Activated CD4-positive, CD25-positive, alpha-beta regulatory T cell (primary cell): ENCODE measurements at regions not wholly inside any gene's neighbourhood (a gene's known extent, or its start where the extent isn't known, plus 50 kb on each side); places are given as distances from the start of the nearest gene placed in this dataset.
"Not testable (repeated sequence)": the region's sequence is repeated elsewhere in the genome, so short reads cannot be mapped to it uniquely, and the experiment has no call there.

ENCODE experiments used
- DNase-seq, 4 experiments: peaks; one replicate each; lab custom pipeline; 2025; lab: John Stamatoyannopoulos, UW

DNA sequence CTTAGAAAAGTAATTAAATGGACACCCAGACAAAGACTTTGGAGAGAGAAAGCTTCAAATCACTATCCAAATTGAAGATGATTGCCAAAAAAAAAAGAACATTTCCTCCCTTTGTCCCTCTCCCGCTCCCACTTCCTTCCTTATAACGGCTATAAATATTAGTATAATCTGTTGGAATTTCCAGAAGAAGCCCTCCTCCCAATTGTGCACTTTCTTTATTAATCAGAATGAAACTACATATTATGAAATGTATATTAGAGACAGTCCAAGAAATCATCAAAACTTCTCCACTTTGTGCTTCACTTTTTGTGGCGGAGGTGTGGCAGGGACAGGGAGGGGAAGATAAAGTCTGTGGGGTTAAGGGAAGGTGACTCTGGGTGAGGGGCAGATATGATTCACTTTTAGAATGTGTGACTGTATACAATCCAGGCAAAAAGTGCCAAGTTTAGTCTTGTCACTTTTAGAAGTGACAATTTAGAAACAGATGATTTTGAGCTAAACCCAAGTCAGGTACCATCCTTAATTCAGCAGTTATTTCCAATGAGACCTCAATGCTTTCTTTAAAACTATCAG lies 195.0 kb upstream of the MARCKS start:
- no peak for DNase-seq

DNA sequence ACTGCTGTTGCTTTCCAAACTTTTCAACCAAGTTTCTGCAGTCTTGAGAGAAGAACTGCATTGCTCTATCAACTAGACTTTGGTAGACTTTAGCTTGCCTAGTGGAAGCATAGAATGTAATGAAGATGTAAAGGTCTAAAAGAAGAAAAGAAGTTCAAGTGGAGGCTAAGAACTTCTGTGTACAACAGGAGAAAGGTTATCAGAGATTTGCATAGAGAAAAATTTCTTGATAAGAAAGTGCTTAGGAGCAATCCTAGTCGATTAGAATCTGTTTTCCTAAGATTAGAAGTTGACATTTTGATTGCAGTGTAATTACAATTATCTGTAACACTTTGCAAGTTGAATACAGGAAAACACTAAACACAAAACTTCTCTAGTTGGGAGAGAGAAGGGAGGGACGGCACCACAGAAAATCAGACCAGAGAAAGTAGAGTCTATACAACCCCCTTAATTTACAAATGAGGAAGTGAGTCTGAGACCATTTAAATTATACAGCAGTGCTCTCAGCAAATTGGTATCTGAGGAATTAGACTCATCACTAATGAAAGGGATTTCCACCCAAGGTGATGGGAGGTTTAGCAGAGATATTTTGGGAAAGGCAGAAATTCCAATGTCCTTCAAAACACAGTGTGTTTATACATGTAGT lies 194.3 kb upstream of the MARCKS start:
- no peak for DNase-seq

DNA sequence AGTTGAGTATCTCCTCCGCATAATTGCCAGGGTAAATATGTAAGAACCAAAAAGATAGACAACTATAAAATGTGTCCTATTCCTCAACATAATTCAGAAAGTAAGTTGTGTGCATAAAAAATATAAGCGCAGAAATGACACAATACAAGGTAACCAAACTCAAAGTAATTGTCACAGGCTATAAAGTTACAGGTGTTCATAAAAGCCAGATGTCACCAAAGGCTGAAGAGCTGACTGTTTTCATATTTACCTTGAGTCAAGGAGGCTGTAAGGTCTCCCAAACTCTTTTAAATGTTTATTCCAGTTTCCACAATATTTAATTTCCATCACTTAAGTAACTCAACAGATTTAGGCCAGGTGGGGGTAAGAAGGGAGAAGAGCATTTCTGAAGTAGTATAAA lies 192.2 kb upstream of the MARCKS start:
- DNase-seq: no peak

DNA sequence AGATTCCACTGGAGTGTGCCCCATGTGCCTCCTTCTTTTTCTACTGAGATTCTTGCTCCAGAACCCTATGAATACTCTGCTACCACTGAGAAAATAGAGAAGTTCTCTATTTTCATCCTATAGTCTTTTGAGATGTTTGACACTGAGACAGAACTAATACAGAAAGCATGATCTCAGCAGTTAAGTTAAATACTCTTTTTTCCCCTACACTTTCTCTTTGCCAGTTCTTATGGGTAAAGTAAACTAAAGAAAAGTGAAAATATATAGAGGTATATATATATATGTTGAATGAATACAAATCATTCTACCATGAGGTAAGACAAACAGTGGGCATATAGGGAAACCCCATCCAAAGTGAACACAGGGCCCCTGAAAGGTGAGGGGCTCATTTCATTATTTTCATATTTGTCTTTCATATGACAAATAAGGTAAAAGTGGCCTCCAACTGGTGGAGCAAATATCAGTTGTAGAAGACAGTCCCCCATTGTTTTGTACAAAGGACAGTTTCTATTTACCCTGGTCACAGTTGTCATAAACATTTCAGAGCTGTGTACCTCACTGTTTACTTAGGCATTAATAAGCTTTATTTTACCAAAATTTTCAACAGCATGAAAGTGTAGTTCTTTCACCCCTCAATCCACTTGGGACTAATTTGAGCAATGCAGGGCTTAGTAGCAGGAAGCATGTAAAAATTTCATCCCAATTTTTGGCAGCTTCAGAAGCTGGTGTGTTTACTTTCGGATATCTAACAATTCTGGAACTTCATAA lies 188.3 kb upstream of the MARCKS start:
- DNase-seq: no peak

DNA sequence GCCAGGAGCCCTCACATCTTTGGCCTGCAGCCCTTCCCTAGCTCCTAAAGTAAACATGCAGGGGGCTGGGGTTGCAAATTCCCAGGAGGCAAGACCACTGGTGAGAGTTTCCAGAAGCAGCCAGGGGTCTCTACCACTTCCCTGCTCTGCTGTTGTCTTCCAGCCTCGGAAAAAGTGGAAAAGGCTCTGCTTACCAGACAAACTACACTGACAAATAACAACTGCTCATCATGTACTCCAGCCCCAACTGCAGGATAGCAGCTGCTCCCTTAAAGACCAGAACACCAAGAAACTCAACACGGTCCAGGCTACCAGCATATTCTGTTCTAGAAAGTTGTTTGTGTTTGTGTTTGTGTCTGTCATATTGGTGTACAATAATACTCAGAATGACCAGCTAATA lies 187.5 kb upstream of the MARCKS start:
- DNase-seq: no peak

DNA sequence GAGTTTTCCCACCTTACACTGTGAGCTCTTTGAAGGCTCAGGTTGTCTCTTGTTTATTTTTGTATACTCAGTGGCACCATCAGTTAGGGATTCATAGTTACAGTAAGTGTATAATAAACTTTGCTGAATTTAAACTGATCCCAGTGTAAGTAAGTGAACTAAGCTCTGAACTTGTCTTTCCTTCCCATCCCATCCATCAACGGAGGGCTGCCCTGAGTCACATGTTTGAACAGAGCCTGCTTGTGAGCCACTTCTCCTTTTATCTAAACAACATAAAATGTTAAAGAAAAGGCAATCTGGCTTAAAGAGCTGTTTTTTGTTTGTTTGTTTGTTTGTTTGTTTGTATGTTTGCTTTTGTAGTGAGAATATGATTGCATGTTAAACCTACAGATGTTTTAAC lies 185.7 kb upstream of the MARCKS start:
- DNase-seq: no peak

DNA sequence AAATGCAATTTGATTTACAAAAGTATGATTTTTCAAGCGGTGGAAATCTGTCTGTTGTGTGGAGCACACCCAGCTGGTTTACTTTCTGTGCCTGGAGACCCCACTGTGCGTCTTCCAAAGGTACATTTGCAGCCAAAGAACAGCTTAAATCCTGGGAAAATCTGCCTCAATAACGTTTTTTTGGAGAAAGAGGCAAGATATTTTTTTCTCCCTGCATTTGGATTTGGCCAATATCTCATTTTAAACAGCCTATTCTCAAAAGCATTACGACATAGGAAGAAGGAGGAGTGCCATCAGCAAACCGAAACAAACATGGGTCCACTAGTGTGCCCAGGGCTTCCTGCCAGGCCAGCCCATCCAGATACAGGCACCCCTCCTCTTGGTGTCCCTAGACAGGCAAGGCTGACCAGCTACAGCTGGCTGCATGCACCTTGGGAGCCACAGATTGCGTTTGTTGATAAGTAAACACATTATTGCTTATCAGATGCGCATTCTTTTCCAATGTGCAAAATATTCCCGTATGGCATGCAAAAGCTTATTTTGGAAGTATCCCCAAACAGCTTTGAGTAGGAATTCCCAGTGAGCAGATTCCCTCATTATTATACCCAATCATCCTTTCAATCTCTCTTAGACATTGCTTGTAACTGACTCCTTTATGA lies 184.5 kb upstream of the MARCKS start:
- DNase-seq: no peak

DNA sequence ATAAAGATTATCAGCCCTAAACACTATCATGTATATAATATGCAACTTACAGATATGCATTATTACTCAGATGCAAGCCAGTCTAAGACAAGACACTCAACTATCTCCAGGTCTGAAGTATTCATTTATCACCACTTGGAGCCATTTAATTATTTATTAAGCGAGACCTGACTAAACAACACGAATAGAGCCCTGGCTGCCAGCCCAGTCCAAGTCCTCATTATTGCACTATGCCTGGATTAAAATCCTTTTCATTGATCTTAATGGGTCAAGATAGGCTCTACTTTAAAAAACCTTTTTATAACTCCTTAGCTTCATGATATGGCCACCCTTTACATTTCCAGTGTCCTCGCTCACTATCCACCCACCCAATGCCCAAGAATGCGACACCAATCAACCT lies 183.1 kb upstream of the MARCKS start:
- DNase-seq: no peak

DNA sequence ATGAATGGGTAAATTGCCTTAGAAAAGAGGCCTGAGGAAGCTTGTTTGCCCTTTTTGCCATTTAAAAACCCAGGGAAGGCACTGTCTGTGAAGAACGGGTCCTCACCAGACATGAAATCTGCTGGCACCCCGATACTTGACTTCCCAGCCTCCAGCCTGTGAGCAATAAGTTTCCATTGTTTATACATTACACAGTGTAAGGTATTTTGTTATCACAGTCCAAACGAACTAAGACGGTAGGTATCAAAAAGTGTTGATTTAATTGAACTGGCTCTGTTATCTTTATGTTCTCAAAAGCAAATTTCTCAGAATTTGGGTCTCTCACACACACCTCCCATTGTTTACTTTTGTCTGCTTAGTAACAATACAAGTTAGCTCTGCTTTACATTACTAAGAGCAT lies 181.1 kb upstream of the MARCKS start:
- no peak for DNase-seq

DNA sequence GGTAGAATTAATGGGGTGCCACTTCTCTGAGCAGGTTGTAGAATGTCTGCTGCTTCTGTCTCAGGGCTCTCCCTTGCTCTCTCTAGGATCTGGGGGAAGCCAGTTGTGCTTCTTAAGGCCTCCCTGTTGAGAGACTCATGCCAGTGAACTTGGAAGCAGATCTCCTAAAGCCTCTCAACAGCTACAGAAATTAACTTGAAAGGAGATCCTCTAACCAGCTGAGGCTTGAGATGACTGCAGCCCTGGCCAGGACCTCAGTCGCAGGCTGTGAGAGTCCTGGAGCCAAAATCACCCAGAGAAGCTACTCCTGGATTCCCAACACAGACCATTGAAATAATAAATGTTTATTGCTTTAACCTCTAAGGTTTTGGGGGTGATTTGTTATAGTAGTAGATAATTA lies 180.2 kb upstream of the MARCKS start:
- no peak for DNase-seq

DNA sequence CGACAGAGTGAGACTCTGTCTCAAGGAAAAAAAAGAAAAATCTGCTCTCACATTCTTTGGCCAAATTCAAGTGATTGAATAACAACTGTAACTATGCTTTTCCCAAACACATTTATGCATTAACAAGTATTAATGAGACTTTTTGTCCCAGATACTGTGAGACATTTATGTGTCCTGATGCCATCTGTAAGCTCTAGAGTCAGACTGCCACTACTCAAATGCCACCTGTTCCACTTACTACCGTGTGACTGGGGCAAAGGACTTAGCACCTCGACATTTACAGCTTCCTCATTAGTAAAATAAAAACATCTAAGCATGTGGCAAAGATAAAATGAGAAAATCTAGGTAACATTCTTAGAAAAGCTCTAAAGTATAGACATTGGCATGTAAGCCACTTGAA lies 178.1 kb upstream of the MARCKS start:
- no peak for DNase-seq

DNA sequence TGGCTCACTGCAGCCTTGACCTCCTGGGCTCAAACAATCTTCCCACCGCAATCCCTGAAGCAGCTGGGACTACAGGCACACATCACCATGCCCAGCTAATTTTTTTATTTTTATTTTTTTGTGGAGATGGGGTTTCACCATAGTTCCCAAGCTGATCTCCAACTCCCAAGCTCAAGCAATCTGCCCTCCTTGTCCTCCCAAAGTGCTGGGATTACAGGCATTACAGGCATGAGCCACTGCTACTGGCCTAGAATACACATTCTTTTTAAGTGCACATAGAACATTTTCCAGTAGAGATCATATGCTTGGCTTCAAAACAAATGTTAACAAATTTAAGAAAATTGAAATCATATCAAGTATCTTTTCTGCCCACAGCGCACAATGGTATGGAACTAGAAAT lies 176.8 kb upstream of the MARCKS start:
- DNase-seq: no peak

DNA sequence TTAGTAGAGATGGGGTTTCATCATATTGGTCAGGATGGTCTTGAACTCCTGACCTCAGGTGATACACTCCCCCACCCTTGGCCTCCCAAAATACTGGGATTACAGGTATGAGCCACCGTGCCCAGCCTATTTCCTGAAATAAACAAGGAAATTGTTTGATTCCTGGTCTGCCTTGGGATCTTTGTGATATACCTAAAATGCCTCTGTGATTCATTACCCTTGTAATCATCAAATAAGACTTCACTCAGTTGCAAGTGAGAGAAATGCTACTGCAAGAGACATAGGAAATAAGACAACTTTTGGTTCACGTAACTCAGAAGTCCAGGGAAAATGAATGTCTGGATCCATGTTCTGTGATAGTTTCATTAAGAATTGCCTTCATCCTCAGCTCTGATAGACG lies 173.2 kb upstream of the MARCKS start:
- DNase-seq: no peak

DNA sequence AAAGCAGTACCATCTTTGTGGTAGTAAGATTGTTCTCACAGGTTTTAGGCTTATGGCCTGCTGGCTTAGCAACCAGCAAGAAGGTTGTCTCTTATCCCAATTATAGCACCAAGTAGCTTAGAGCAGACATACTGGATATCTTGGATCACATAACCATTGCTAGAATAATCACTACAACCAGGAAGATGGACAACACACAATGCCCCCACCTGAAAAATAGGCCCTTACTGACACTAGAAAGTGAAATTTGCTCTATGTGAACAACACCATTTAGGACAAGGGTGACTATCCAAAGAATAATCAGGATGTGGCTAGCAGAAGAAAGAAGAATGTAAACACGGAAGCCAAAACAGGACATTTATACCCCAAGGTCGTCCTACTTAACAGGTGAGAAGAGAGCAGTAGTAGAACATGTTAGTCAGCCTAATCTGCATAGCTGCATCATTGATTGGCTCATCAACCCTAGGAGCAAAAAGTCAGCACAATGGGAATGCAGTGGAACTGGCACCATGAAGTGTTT lies 172.7 kb upstream of the MARCKS start:
- DNase-seq: no peak

DNA sequence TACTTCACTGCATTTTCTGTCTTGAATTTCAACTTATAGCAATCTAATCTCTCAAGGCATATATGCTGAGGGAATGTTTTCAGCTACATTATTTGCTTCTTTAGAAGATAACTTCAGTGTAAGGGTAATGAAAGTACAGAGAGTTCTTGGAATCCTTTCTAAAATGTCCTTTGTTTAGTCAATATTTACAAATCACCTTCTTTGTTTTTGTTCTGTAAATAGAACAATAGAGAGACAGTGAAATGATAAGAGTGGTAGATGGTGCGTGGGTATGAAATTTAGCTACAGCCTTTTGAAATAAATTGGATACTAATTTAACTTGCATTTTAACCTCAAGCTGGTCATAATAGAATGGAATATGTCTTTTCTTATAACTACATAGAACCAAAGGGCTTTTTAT lies 171.1 kb upstream of the MARCKS start:
- DNase-seq: no peak

DNA sequence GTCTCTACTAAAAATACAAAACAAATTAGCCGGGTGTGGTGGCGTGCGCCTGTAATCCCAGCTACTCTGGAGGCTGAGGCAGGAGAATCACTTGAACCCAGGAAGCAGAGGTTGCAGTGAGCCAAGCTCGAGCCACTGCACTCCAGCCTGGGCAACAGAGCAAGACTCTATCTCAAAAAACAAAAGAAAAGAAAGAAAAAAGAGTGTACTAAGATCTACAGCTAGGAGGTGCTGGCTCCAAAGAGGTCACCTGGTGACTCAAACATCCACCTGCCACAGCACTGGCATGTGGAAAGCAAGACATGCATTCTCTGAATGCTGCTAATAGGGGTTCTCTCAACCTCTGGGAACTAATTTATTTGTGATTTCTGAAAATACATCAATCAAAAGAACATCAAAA lies 167.5 kb upstream of the MARCKS start:
- not testable (repeated sequence) for DNase-seq

DNA sequence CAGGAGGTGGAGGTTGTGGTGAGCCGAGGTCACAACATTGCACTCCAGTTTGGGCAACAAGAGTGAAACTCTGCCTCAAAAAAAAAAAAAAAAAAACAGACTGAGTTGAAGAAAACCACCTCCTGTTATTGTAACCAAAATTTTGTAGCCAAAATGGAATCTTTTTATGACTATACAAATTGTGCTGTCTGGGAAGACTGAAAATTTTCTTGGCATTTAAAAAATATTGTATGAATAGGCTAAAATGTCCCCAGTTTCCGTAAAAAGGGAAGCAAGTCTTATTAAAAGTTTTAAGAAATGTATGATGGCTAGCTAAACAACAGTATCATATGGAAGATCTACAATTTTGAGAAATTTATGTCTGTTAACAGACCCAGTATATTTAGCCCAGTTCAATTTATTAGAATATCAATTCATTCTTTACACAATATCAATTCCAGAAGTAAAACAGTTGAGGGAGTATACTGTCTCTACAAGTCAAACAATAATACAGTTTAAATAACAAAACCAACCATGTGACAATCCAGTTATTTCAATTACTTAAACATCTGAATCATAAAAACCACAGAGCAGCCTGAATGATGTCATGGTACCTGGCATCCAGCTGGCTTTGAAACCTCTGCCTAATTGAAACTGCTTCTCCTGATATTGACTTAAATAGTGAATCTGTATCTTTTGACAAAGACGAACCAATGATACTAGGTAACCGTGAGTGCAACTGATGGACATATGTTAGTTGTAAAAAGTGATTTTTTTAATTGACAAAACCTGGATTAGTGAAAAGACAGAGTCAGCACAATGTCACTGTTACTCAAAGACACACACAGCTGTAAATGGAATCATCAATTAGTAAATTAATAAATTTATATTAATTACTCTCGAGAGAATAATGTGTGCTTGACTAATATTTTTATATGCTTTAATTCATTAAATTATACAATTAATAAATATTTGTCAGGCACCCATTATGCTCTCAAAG lies 166.6 kb upstream of the MARCKS start:
- DNase-seq: no peak

DNA sequence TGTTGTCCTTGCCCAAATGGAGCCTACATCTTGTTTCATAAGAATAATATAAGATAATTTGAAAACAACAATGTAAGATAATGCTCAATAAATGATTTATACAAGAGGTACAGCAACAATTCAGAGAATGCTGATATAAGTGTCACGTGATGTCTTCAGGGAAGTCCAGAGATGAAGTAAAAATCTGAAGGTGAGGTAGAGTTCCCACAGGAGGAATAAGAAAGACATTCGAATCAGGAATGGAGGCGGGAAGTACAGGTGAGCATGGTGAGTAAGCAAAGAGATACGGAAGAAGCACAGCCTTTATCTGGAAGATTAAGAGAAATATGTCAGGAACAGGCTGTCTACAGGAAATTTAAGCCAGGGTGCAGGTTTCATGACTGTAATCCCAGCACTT lies 165.9 kb upstream of the MARCKS start:
- no peak for DNase-seq

DNA sequence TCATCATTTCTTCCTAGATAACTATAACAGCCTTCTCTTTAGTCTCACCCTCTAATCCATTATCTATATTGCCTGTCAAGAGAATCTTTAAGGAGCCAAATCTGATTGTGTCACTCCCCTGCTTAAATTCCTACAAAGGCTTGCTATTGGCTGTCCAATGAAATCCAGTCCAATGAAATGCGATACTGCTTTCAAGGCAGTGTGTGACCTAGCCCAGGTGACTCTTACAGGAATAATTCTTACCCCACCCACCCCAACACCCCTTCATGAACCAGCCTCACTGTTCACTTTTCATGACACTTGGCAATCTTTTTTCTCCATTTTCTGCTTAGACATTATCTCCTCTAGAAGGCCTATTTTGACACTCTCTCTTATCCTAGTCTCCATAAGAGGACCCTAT lies 163.3 kb upstream of the MARCKS start:
- DNase-seq: no peak

DNA sequence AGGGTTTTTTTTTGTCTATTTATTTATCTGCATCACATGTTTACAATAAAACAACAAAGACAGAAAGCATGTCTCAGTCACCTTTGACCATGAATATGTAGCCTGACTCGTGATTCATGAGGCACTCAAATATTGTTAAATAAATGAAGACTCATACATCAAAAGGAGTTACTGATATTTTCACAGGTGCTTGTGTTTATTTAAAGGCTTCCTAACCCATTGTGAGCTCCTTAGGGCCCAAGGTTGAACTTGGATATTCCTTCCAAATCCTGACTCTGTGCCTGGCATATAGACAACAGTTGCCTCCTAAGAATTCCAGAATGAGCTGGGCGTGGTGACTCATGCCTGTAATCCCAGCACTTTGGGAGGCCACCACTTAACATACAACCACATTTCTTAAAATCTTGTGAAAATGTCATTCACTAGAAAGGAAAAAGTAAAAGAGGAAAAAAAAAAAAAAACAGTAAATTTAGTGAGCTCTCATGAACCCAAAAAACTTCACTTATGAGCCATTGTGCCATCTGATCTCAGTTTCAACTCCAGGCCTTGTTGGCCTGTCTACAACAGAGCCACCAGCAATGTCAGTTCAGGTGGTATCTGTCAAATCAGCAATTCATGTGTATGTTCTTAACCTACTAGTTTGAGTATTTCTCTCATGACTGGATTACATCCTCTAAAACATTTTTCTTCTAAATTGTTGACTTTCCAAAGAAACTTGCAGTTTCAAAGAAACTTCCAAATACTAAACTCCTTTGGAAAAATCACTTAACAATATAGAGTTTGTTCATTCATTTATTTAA lies 162.7 kb upstream of the MARCKS start:
- DNase-seq: no peak

DNA sequence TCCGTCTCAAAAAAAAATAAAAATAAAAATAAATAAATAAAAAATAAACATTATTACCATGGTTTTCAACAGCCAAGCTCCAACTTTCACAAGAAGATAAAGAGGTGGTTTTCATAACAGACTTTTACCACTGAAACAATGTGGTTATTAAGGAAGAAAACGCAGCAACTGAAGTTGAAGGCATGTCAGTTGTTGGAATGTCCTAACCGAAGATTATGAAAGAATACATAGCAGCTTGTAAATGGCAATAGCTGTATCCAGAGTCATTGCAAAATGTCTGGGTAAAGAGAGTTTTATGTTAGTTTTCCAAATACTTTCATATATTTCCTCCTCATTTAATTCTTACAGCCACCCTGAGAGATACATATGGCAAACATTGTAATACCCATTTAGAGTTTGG lies 161.6 kb upstream of the MARCKS start:
- no peak for DNase-seq
